ENCODE measurements at regions not wholly inside any gene's neighbourhood (a gene's known extent, or its start where the extent isn't known, plus 50 kb on each side); places are given as distances from the start of the nearest gene placed in this dataset.

DNA sequence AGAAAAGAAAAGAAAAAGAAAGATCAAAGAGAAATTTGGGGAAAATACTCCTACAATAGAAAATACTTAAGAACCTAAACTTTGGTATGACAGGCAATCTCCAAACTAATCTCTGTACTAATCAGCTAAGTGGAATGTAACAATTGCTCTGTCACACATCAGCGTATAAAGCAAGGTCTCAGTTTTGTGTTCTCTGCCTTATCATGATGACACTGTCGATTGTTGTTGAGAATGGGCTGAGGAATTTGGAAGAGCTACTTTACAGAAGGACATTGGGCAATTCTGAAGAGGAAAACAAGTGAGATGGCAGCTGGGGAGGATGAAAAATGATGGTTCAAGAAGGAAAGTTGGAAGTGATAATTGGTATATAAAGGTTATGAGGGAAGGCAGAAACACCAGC lies 486.0 kb upstream of the HTR2C start:
- in situ Hi-C loops (cut with HindIII; ENCODE audit: extremely low pct_ligation_motif_present, low pct_unique_long_range_greater_than_20kb): no loop called here
- H3K36me3 ChIP-seq (replicated peaks in 1 of 2; ENCODE audit: control insufficient read depth in 1 of 2, insufficient read depth in 2 of 2, low read length in 2 of 2): no peaks in the 10 kb centered on the region
- WGBS (ENCODE audit: low lambda C conversion rate): 4% methylated on average over 2 of the region's 2 CpGs
- TF ChIP-seq TMF1 (CRISPR knock-in tag; IDR thresholded peaks at IDR 0.05; ENCODE audit: low read depth) (no peak), SSRP1 (CRISPR knock-in tag; IDR thresholded peaks at IDR 0.05) (no peak), ZNF333 (CRISPR knock-in tag; IDR thresholded peaks at IDR 0.05; ENCODE audit: borderline replicate concordance) (no peak), ZBTB14 (CRISPR knock-in tag; IDR thresholded peaks at IDR 0.05) (no peak), ZNF703 (CRISPR knock-in tag; IDR thresholded peaks at IDR 0.05; ENCODE audit: borderline replicate concordance) (no peak), ZNF547 (CRISPR knock-in tag; IDR thresholded peaks at IDR 0.05) (no peak), PCBP2 (optimal IDR thresholded peaks at IDR 0.05; ENCODE audit: low read depth, low read length, poor library complexity, severe bottlenecking) (no peak), ZNF362 (CRISPR knock-in tag; IDR thresholded peaks at IDR 0.05; ENCODE audit: borderline replicate concordance) (no peak), KDM2A (CRISPR knock-in tag; IDR thresholded peaks at IDR 0.05; ENCODE audit: borderline replicate concordance, low read depth) (no peak), ELF3 (CRISPR knock-in tag; IDR thresholded peaks at IDR 0.05) (no peak), SP4 (CRISPR knock-in tag; IDR thresholded peaks at IDR 0.05) (no peak), EEA1 (CRISPR knock-in tag; IDR thresholded peaks at IDR 0.05; ENCODE audit: borderline replicate concordance) (no peak), CCAR2 (optimal IDR thresholded peaks at IDR 0.05; ENCODE audit: low read depth, low read length) (no peak)
- TF ChIP-seq, protein P1, sequence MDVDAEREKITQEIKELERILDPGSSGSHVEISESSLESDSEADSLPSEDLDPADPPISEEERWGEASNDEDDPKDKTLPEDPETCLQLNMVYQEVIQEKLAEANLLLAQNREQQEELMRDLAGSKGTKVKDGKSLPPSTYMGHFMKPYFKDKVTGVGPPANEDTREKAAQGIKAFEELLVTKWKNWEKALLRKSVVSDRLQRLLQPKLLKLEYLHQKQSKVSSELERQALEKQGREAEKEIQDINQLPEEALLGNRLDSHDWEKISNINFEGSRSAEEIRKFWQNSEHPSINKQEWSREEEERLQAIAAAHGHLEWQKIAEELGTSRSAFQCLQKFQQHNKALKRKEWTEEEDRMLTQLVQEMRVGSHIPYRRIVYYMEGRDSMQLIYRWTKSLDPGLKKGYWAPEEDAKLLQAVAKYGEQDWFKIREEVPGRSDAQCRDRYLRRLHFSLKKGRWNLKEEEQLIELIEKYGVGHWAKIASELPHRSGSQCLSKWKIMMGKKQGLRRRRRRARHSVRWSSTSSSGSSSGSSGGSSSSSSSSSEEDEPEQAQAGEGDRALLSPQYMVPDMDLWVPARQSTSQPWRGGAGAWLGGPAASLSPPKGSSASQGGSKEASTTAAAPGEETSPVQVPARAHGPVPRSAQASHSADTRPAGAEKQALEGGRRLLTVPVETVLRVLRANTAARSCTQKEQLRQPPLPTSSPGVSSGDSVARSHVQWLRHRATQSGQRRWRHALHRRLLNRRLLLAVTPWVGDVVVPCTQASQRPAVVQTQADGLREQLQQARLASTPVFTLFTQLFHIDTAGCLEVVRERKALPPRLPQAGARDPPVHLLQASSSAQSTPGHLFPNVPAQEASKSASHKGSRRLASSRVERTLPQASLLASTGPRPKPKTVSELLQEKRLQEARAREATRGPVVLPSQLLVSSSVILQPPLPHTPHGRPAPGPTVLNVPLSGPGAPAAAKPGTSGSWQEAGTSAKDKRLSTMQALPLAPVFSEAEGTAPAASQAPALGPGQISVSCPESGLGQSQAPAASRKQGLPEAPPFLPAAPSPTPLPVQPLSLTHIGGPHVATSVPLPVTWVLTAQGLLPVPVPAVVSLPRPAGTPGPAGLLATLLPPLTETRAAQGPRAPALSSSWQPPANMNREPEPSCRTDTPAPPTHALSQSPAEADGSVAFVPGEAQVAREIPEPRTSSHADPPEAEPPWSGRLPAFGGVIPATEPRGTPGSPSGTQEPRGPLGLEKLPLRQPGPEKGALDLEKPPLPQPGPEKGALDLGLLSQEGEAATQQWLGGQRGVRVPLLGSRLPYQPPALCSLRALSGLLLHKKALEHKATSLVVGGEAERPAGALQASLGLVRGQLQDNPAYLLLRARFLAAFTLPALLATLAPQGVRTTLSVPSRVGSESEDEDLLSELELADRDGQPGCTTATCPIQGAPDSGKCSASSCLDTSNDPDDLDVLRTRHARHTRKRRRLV (CRISPR knock-in tag; IDR thresholded peaks at IDR 0.05): no peak
- TF ChIP-seq, protein P2, sequence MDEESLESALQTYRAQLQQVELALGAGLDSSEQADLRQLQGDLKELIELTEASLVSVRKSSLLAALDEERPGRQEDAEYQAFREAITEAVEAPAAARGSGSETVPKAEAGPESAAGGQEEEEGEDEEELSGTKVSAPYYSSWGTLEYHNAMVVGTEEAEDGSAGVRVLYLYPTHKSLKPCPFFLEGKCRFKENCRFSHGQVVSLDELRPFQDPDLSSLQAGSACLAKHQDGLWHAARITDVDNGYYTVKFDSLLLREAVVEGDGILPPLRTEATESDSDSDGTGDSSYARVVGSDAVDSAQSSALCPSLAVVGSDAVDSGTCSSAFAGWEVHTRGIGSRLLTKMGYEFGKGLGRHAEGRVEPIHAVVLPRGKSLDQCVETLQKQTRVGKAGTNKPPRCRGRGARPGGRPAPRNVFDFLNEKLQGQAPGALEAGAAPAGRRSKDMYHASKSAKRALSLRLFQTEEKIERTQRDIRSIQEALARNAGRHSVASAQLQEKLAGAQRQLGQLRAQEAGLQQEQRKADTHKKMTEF (CRISPR knock-in tag; IDR thresholded peaks at IDR 0.05): no peak
- TF ChIP-seq, protein P3, sequence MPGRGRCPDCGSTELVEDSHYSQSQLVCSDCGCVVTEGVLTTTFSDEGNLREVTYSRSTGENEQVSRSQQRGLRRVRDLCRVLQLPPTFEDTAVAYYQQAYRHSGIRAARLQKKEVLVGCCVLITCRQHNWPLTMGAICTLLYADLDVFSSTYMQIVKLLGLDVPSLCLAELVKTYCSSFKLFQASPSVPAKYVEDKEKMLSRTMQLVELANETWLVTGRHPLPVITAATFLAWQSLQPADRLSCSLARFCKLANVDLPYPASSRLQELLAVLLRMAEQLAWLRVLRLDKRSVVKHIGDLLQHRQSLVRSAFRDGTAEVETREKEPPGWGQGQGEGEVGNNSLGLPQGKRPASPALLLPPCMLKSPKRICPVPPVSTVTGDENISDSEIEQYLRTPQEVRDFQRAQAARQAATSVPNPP (CRISPR knock-in tag; IDR thresholded peaks at IDR 0.05): no peak

More for the DNA sequence above, 486.0 kb upstream of the HTR2C start:
- no peak overlapping the region for H3K4me2 ChIP-seq (ENCODE audit: low read depth, low read length)
- H4K20me1 ChIP-seq (ENCODE audit: insufficient read depth, low read length): no peaks in the 10 kb centered on the region
- no peak overlapping the region for H3K9ac ChIP-seq (ENCODE audit: insufficient read depth, low read depth, low read length)
- intact Hi-C loops (cut with micrococcal nuclease; ENCODE audit: unreplicated experiment): no loop called here
- H2AFZ ChIP-seq (ENCODE audit: low read length): no peak overlapping the region
- ChIA-PET CTCF (ENCODE audit: low intra/inter-chr PET ratio, low total read pairs) (no interaction called here), POLR2A (no interaction called here)
- H3K27me3 ChIP-seq (ENCODE audit: control insufficient read depth in 1 of 2, insufficient read depth in 2 of 2, low read length in 2 of 2): no peaks in the 10 kb centered on the region; a peak in 1 of 5 replicates
- DNase-seq (ENCODE audit: low spot score) (no peak), ATAC-seq (no peak), FAIRE-seq (no peak)
- no peak overlapping the region for H3K27ac ChIP-seq (ENCODE audit: extremely low read length, insufficient read depth, low read length)
- no peaks in the 10 kb centered on the region for H3K9me3 ChIP-seq (ENCODE audit: low read length)
- BruUV-seq (replicated peaks): no TSS peak
- H3K79me2 ChIP-seq (ENCODE audit: insufficient read depth, low read length): no peaks in the 10 kb centered on the region
- no peaks in the 10 kb centered on the region for H3K4me1 ChIP-seq (ENCODE audit: insufficient read depth, low read length)
- H3K4me3 ChIP-seq (replicated peaks in 1 of 3; ENCODE audit: insufficient read depth in 1 of 3, low read depth in 2 of 3, low read length in 3 of 3): no peak overlapping the region
